Cardiac fibroblast (primary cell): ENCODE measurements at regions not wholly inside any gene's neighbourhood (a gene's known extent, or its start where the extent isn't known, plus 50 kb on each side); places are given as distances from the start of the nearest gene placed in this dataset.

Experiments used
- DNase-seq, 2 donors: peaks; one replicate each; pipeline versions ENCODE4 v3.0.0 to v3.0.0-alpha.2; 2010; ENCODE audit warnings: low read depth in 2 of 2
- H3K4me3 ChIP-seq, 2 donors: replicated peaks in 1 of 2; 1 replicate in 1 of 2; 2 replicates in 1 of 2; pipeline ENCODE4 v1.5.1; 2011; ENCODE audit warnings: low read depth in 2 of 2, low read length in 2 of 2, mild to moderate bottlenecking in 2 of 2, moderate library complexity in 1 of 2
- TF ChIP-seq, protein P1 (sequence below): IDR thresholded peaks from one replicate; pipeline ENCODE4 v1.5.1; 2011; ENCODE audit warnings: low read depth, mild to moderate bottlenecking, low read length, inconsistent platforms

DNA sequence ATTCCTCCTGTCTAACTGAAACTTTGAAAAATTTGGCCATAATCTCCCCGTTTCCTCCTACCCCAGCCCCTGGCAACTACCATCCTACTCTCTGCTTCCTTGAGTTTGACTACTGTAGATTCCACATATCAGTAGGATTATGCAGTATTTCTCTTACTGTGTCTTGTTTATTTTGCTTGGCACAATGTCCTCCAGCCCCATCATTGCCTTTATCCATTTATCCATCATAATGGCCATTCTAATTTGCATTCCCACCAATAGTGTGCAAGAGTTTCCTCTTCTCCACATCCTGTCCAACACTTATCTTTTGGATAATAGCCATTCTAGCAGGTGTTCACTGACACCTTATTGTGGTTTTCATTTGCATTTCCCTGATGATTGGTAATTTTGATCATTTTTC, 202.3 kb downstream of the THBS2 start:
- DNase-seq, result no peak
- H3K4me3 ChIP-seq, result no peak overlapping the region
- TF ChIP-seq, protein P1, sequence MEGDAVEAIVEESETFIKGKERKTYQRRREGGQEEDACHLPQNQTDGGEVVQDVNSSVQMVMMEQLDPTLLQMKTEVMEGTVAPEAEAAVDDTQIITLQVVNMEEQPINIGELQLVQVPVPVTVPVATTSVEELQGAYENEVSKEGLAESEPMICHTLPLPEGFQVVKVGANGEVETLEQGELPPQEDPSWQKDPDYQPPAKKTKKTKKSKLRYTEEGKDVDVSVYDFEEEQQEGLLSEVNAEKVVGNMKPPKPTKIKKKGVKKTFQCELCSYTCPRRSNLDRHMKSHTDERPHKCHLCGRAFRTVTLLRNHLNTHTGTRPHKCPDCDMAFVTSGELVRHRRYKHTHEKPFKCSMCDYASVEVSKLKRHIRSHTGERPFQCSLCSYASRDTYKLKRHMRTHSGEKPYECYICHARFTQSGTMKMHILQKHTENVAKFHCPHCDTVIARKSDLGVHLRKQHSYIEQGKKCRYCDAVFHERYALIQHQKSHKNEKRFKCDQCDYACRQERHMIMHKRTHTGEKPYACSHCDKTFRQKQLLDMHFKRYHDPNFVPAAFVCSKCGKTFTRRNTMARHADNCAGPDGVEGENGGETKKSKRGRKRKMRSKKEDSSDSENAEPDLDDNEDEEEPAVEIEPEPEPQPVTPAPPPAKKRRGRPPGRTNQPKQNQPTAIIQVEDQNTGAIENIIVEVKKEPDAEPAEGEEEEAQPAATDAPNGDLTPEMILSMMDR, result no peak

DNA sequence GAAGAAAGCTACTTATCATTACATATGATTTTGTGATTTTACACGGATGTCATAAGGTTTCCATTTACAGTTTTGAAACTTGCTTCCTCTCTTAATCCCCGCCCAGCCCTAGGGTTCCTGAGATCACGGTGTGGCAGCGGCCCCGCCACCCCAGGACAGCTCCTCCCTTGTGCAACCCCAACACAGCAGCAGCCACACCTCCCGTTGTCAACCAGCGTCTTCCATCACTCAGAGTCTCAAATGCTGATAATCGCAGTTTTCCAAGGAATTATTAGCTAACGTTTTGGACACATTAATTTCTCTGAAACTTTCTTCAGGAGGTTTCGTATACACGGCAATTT, 204.8 kb downstream of the THBS2 start:
- H3K4me3 ChIP-seq, result no peak overlapping the region
- TF ChIP-seq, protein P1, result no peak
- no peak for DNase-seq

DNA sequence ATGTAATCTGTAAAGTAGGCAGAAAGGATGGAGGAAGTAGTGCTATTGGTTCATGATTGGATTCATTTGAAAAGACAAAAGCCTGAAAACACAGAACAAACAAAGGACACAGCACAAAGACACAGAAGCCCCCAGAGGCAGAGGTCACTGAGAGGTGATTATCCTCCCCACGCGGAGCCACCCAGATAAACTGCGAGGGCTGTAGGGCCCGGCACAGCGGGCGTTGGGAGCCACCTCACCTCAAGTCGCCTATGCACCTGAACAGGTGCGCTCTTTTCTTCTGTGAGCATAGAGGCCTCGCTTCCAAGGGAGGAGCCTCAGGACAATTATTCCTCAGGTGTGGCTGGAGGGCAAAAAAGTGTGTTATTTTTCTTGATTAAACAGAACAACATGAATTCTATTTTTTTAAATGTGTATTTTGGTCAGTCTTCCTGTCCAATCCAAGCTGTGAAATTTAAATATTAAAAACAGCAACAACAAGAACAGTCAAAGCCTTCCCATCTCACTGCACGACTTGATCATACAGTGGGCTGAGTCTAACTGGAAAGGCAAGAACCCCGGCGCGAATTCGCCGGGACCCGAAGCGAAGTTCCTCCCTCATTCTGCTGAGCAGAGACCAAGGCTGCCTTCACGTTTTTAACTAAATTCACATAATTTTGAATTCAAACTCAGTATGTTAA, 205.3 kb downstream of the THBS2 start:
- TF ChIP-seq, protein P1, result no peak
- H3K4me3 ChIP-seq, result no peak overlapping the region
- no peak for DNase-seq

DNA sequence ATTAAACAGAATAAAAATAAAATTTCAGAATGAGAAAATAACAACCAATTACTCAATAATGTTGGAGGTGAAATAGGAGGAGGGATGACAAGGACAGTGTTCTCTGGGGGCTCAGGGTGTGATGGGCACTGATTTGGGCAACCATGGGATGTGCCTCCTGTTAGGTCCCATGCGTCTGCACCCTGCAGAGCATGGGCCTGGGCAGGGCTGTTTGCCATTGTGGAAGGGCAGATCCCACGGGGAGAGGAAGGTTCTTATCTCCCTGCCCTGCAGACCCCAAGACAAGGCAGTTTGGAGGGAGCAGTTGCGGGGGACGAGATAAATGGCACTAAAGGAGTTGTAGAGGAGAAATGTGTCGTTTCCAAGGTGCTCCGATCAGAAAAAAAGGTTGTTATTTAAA, 206.3 kb downstream of the THBS2 start:
- TF ChIP-seq, protein P1, result no peak
- no peak for DNase-seq

DNA sequence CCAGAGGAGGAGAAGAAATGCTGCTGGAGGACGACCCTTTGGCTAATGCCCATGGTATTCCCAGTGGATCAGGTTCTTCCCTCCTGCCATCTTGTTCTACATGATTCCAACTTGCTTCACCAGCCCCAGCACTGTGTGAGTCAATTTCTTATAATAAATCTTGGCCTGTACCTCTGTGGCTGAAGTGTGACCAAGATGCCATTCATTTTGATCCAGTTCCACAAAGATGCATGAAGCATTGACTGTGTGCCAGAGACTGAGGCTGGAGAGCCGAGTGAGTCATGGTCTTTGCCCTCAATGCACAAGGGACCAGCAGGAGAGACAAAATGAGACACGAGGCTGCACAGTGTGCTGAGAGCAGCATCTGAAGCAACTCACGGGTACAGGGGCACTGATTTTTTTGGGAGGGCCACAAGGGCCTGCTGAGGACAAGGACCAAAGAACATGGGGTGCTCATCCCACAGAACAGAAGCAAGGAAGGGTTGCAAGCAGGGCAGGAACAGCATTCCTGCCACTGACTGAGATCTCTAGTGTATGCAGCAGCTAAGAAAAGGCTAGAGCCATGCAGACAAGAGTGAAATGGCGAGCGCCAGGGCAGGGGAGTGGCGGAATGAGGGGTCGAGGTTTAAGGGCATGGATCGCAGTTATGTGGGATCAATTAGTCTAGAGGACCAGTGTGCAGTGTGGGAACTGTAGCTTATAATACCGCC, 207.0 kb downstream of the THBS2 start:
- peak in 1 of 2 donors; percentile 65 for DNase-seq
- TF ChIP-seq, protein P1, result no peak
- H3K4me3 ChIP-seq, result no peak overlapping the region

More for the DNA sequence above, 206.3 kb downstream of the THBS2 start:
- no peak overlapping the region for H3K4me3 ChIP-seq

DNA sequence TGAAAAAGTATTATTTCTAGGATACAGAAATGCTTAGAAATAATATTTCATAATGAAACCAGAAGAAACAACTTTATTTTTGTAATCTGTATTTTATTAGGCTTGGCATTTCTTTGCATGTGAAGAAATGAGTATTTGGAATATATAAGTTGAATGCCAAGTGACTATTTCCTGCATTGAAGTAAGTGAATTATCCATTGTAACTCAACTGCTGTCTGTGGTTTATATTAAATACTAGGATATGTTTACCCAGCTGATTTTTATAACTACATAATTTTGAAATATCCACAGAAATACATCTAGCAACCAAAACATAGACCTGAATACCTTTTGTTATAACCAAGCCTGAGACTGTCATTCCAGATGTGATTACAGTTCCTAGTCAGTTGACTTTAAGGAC, 207.6 kb downstream of the THBS2 start:
- no peak for DNase-seq
- TF ChIP-seq, protein P1, result no peak
- H3K4me3 ChIP-seq, result no peak overlapping the region
